GM21576 (cell line): ENCODE measurements at regions not wholly inside any gene's neighbourhood (a gene's known extent, or its start where the extent isn't known, plus 50 kb on each side); places are given as distances from the start of the nearest gene placed in this dataset.

Source experiments
- ATAC-seq: cut with Tn5 transposase; IDR thresholded peaks from one replicate; pipeline ENCODE4 v1.9.1; 2021; ENCODE audit warnings: mild to moderate bottlenecking, moderate library complexity; ENCODE audit not compliant: unreplicated experiment

DNA sequence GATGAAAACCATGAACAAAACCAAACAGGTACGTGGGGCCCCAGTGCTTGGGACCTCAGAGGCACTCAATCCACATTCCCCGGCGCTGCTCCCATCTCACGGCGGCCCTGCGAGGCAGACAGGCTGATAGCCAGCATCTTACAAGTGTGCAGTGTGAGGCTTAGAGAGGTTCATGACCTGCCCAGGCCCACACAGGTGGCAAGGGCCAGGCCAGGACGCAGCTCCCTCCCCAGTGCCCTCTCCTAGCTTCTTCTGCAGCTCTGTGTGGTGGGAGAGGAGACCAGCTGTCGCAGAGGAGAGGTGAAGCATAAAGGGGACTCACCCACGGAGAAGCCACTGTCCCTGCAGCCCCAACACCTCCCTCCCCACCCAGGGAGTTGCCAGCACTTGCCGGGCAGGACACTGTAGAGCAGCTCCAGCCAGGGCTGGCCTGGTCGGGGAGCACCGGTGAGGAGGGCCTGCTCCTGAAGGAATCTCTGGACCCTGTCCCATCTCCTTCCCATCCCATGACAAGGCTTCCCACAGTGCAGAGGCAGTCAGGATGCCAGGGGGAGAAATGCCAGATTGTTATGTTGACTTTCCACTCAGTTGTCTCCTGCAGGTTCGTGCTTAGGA lies 92.4 kb upstream of the TMEM45B start:
- ATAC-seq, result no peak

DNA sequence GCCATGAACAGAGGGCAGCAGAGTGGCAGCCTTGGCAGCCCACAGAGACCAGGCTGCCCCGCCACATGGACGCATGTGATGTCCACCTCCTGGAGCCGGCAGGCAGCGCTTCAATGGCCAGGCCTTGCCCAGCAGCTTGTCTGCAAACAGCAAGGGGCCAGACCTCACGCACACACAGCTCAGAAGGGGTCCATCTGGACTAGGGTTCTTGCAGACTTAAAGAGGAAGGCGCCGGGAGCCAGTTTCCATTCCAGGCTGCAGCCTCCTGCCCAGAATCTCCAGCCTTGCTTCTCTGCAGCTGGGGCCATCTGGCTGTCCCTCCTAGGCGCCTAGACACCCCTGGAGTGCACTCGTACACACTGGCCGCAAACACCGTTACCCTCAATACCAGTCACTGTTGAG lies 91.9 kb upstream of the TMEM45B start:
- ATAC-seq, result no peak

- ATAC-seq, result no peak
Observed at GRCh38 chr11:129724866-129725265, 90.8 kb upstream of the TMEM45B start.

- no peak for ATAC-seq
Observed at GRCh38 chr11:129726179-129726578, 89.5 kb upstream of the TMEM45B start.

DNA sequence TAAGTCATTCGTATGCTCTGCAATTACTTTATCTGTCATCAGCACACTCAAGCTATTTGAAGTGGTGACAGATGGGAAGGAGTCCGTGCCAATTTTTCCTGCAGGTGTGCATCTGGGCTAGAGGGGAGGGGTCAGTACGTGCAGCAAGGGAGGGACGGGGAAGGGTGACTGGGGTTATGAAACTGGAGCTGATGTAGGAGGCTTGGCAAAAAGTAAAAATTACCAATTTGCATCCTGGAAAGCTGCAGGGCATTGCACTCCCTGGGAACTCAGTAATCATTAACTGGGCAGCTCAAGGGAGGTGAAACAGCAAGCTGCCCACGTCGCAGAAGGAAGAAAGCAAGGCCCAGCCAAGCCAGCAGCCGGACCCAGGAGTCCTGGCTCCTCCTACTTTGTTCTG lies 87.1 kb upstream of the TMEM45B start:
- ATAC-seq, result no peak

GRCh38 chr11:129729216-129729615 lies 86.4 kb upstream of the TMEM45B start:
- no peak for ATAC-seq

- ATAC-seq, result no peak
Observed at GRCh38 chr11:129729823-129730222, 85.8 kb upstream of the TMEM45B start.

DNA sequence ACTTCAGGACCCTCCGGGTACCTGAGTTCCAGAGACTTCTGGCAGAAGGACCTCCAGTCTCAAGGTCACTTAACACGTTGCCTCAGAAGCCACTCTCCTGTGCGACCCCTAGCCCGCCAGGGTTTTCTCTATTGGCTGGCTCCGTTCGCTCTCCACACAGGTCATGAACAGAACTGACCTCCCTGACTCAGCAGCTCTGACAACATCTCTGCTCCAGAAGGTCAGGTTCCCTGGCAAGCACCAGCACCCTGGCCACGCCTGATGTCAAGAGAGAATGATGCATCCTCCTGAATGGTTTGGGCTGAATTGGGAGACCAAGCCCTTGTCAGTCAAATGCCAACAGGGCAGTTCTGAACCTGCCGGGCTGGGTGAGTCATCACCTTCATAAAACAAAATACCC lies 84.3 kb upstream of the TMEM45B start:
- no peak for ATAC-seq

DNA sequence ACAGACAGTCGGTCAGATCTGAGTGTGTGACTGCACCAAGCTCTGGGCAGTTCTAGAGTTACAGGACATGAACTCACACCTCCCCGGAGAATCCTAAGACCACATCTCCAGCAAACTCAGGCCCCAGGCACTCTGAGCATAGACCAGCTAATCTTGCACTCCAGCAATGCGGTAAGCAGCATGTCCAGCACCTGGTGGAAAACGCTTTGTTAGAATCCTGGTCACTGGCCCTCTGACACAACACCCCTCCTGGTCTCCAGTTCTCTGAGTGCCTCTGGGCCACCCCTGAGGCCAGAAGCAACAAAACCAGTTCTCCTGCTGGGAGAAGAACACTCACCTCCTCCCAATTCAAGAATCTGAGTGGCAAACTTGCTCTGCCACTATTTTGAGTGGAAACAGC lies 82.7 kb upstream of the TMEM45B start:
- no peak for ATAC-seq

GRCh38 chr11:129733384-129733783 lies 82.3 kb upstream of the TMEM45B start:
- ATAC-seq, result no peak

DNA sequence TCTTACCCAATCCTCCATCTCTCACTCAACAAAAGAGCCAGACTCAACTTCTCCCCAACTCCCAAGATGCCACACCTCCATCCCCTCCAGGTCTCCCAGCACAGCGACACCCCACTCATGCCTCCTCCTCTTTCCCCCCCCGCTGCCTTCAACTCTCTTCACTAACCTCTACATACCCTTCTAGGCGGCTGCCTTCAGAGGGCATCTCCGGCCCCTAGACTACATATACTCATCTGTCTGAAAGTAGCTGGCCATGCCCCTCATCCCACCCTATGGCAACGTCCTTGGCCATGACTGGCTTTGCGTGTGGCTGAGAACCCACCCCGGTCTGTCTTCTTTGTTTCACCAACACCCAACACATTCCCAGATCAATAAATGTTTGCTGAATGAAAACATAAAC lies 81.7 kb upstream of the TMEM45B start:
- ATAC-seq, result no peak

- no peak for ATAC-seq
Observed at GRCh38 chr11:129734654-129735053, 81.0 kb upstream of the TMEM45B start.

- no peak for ATAC-seq
Observed at GRCh38 chr11:129737831-129738230, 77.8 kb upstream of the TMEM45B start.

- no peak for ATAC-seq
Observed at GRCh38 chr11:129738242-129738641, 77.4 kb upstream of the TMEM45B start.

- ATAC-seq, result no peak
Observed at GRCh38 chr11:129739339-129739738, 76.3 kb upstream of the TMEM45B start.

DNA sequence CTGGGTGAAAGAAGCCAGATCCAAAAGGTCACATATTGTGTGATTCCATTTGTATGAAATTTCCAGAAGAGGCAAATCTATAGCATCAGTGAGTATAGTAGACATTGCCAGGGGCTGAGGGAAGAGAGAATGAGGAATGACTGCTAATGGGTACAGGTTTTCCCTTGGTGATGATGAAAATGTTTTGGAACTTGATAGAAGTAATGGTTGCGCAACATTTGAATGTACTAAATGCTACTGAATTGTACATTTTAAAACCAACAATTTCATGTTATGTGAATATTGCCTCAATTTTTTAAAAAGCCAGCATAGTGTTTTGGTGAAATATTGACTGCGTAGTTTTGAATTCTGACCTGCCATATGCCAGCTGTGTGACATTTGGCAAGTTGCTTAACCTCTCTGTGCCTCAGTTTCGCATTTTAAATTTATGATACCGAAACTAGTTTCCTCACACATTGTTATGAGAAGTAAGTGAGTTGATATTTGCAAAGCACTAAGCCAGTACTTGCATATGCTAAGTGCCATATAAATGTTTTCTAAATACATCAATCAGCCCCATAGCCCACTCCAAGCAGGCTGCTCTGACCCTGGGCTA lies 75.4 kb upstream of the TMEM45B start:
- no peak for ATAC-seq

- no peak for ATAC-seq
Observed at GRCh38 chr11:129743112-129743815, 72.4 kb upstream of the TMEM45B start.

DNA sequence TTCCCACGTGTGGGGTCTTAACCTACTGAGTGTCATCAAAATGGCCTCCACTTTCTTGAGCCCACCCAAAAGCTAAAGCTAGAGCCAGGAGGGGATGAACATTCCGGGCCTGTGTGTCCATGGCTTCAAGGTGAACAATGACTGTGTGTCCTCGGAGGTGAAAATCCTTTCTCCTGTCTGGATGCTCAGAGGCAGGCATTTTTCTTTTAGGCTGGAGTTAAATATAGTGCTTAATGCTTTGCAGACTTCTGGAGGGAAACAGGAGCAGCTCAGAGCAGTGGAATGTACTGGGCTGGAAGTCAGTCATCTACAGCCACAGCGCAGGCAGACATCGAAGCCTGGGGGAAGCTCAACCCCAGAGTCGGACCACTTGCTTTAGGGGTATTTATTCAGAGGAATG lies 68.6 kb upstream of the TMEM45B start:
- ATAC-seq, result no peak

DNA sequence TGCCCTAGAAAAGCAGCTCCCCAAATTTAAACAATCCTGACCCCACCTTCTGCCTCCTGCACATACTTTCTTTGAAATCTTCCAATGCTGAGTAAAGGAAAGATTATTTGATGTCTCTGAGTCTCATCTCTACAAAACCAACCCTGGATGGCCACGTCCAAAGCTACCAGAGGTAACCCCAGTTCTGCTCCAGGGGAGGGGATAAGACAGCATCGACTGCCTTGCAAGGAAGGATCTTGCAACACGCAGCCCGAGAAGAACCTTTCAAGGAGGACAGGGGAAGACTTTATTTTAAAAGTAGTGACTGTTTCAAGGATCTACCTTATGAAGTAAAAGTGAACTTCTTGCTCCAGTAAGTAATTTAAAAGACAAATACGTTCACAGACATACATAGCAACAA lies 66.5 kb upstream of the TMEM45B start:
- ATAC-seq, result no peak

- ATAC-seq, result peak; percentile 88
Observed at GRCh38 chr11:129750343-129751292, 65.0 kb upstream of the TMEM45B start.

- no peak for ATAC-seq
Observed at GRCh38 chr11:129751511-129751910, 64.1 kb upstream of the TMEM45B start.
